Activated T-cell treated with anti-CD3 and anti-CD28 coated beads, Interleukin-2, amount 50 U/mL, for 72 hours (primary cell): ENCODE measurements at regions not wholly inside any gene's neighbourhood (a gene's known extent, or its start where the extent isn't known, plus 50 kb on each side); places are given as distances from the start of the nearest gene placed in this dataset.

Experiments
- ATAC-seq, 2 donors: fragments of 150-1000 bp; cut with Tn5 transposase; replicated peaks in 1 of 2; 2 replicates each; pipeline ENCODE4 v1.10.0; 2021; ENCODE audit warnings: moderate library complexity in 2 of 2, mild to moderate bottlenecking in 1 of 2
- DNase-seq, 2 donors: peaks; one replicate each; pipeline ENCODE4 v3.0.0; 2021 to 2022; ENCODE audit warnings: mixed read lengths in 1 of 2
- H3K27ac Mint-ChIP-seq: one replicate; pipeline ENCODE4 v1.8.0; 2022; ENCODE audit warnings: mild to moderate bottlenecking, moderate library complexity, mixed read lengths
- H3K27me3 Mint-ChIP-seq: one replicate; pipeline ENCODE4 v1.8.0; 2022; ENCODE audit warnings: low read depth, mixed read lengths
- H3K36me3 Mint-ChIP-seq, 2 donors: one replicate each; pipeline ENCODE4 v1.8.0; 2022; ENCODE audit warnings: mixed read lengths in 2 of 2, mild to moderate bottlenecking in 1 of 2; ENCODE audit not compliant: insufficient read depth in 2 of 2
- H3K4me1 Mint-ChIP-seq: one replicate; pipeline ENCODE4 v1.8.0; 2022; ENCODE audit warnings: low read depth, mixed read lengths
- H3K4me3 Mint-ChIP-seq, 2 donors: one replicate each; pipeline ENCODE4 v1.8.0; 2022; ENCODE audit warnings: mild to moderate bottlenecking in 2 of 2, mixed read lengths in 2 of 2, moderate library complexity in 2 of 2
- H3K9me3 Mint-ChIP-seq, 2 donors: one replicate each; pipeline ENCODE4 v1.8.0; 2022; ENCODE audit warnings: mixed read lengths in 2 of 2

DNA sequence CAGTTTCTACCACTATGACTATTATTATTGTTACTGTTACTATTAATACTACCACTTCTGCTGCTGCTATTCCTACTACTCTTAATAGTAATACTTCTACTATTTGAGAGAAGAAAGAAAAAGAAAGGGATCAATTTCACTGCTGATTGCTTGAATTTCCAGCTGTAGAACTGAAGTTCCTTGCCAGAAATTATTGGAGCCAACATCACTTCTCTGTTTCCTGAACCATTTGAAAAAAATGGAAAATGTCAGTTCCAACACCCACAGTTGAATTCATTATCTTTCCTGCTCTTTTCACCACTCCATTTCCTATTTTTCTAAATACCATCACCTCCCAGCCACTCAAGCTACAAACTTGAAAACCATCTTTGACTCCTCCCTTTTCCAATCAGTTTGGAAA lies 54.1 kb upstream of the PIK3C2G start:
- Mint-ChIP-seq H3K4me3 (no peak overlapping the region), H3K36me3 (no peaks in the 10 kb centered on the region), H3K27me3 (no peaks in the 10 kb centered on the region), H3K4me1 (no peaks in the 10 kb centered on the region), H3K27ac (no peak overlapping the region), H3K9me3 (peaks cover 0 to 3% of the 10 kb centered on the region in 2 donors)
- ATAC-seq (no peak), DNase-seq (no peak)

DNA sequence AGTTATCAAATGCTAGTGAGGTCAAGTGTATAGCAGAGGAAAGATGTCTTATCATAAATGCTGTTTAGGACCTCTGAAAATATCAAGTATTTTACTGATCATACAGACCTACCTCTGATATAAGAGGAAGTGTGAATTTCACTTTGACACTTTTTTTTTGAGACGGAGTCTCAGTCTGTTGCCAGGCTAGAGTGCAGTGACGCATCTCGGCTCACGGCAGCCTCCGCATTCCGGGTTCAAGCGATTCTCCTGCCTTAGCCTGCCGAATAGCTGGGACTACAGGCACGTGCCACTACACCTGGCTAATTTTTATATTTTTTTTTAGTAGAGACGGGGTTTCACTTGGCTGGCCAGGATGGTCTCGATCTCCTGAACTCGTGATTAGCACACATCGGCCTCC lies 55.1 kb upstream of the PIK3C2G start:
- H3K27me3 Mint-ChIP-seq: no peaks in the 10 kb centered on the region
- no peaks in the 10 kb centered on the region for H3K36me3 Mint-ChIP-seq
- H3K27ac Mint-ChIP-seq: no peak overlapping the region
- peaks cover 0 to 3% of the 10 kb centered on the region in 2 donors for H3K9me3 Mint-ChIP-seq
- no peaks in the 10 kb centered on the region for H3K4me1 Mint-ChIP-seq
- no peak for ATAC-seq
- no peak for DNase-seq
- H3K4me3 Mint-ChIP-seq: no peak overlapping the region

DNA sequence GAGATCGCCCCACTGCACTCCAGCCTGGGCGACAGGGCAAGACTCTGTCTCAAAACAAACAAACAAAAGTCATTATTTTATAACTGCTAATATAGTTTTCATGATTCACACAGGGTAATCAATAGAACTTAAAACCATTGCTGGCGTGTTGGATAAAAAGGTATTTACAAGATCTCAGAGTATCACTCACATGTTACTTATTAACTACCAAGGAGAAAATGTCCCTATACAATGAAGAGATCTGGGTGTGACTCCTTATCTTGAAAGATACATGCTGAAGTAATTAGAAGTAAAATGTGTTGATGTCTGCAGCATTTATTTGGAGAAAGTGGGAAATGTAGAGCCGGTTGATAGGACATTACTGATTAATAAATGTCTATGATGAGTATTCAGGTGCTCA lies 57.3 kb upstream of the PIK3C2G start:
- H3K4me3 Mint-ChIP-seq: no peak overlapping the region
- ATAC-seq (no peak), DNase-seq (no peak)
- no peak overlapping the region for H3K27ac Mint-ChIP-seq
- H3K27me3 Mint-ChIP-seq: no peaks in the 10 kb centered on the region
- no peaks in the 10 kb centered on the region for H3K4me1 Mint-ChIP-seq
- H3K9me3 Mint-ChIP-seq: peaks cover 0 to 2% of the 10 kb centered on the region in 2 donors
- H3K36me3 Mint-ChIP-seq: no peaks in the 10 kb centered on the region

DNA sequence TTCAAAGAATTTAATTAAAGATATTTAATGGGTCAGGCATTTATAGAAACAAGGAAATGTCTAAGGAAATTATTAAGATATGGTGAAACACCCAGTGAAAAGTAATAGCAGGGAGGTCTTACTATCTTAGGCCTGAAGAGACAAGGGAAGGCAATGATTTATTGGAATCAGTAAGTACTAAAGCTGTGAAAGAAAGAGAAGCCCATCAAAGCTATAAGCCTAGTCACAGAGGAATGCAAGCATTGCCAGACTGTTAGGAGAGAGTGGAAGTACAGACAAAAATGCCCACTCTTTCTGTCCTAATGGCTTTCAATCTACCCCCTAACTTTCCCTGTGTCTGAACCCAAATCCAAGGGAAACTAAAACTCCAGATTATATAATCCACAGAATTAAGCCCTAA lies 69.2 kb upstream of the PIK3C2G start:
- Mint-ChIP-seq H3K36me3 (no peaks in the 10 kb centered on the region), H3K4me1 (no peaks in the 10 kb centered on the region), H3K27ac (no peak overlapping the region), H3K9me3 (no peaks in the 10 kb centered on the region), H3K4me3 (no peak overlapping the region), H3K27me3 (no peaks in the 10 kb centered on the region)
- ATAC-seq (no peak), DNase-seq (no peak)

DNA sequence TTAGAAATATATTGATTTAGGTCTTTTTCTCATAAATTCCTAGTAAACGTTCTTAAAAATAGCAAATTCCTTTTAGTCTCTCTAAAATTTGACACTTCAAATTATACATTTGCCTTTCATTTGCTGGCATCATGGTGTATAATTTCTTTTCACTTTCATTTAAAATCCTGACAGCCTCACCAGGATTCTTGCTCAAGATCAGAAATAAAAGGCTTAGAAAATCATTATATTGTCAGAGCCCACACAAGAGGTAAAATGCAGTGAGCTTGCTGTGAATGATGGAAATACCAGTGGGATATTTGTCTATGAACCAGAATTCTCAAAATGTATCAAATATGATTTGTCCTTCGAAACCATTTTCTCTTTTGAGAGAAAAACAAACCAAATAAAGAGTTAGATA lies 78.2 kb upstream of the PIK3C2G start:
- Mint-ChIP-seq H3K27ac (no peak overlapping the region), H3K36me3 (no peaks in the 10 kb centered on the region), H3K4me3 (no peak overlapping the region), H3K9me3 (peaks cover 2 to 7% of the 10 kb centered on the region in 2 donors), H3K27me3 (no peaks in the 10 kb centered on the region), H3K4me1 (no peaks in the 10 kb centered on the region)
- ATAC-seq (no peak), DNase-seq (no peak)

DNA sequence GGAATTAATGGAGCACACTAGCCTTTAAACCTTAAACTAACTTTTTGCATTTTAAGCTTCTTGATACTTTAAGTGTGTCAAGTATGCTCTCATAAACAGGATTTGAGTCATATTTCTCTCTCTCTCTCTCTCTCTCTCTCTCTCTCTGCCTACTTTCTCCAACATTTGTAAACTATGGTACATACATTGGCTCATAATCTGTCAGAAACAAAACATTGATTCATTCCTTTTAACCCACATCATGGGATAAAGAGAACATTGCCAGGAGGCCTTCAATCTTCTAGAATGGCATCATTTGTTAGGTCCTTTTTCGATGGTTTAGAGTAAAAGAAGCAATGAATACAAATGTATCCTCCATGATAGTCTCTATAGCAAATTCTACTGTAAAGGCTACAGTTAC lies 81.6 kb upstream of the RERGL start:
- ATAC-seq: peak in 1 of 2 donors; percentile 19
- peaks cover 8 to 10% of the 10 kb centered on the region in 2 donors for H3K9me3 Mint-ChIP-seq
- H3K27ac Mint-ChIP-seq: no peak overlapping the region
- H3K36me3 Mint-ChIP-seq: peaks cover 6 to 10% of the 10 kb centered on the region in 2 donors
- no peaks in the 10 kb centered on the region for H3K27me3 Mint-ChIP-seq
- H3K4me3 Mint-ChIP-seq: no peak overlapping the region
- DNase-seq: no peak
- no peaks in the 10 kb centered on the region for H3K4me1 Mint-ChIP-seq

DNA sequence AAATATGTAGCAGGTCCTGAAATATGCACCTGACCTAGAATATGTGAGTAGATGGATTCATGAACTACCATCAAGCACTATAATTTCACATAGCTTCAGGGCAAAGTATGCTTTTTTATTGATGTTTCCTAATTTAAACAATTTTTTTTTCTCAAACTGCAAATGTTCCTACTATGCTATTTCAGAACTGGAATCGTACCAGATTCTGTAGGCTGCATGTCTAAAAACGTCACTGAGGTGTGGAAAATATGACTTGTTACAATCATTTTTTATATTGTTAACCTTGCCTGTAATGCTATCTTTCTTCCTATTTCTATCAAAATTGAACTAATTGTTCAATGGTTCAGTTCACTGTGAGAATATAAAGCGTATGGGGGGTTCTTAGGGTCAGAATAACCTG lies 78.0 kb upstream of the RERGL start:
- H3K36me3 Mint-ChIP-seq: peaks cover 7 to 8% of the 10 kb centered on the region in 2 donors
- H3K4me1 Mint-ChIP-seq: peaks cover 11% of the 10 kb centered on the region

DNA sequence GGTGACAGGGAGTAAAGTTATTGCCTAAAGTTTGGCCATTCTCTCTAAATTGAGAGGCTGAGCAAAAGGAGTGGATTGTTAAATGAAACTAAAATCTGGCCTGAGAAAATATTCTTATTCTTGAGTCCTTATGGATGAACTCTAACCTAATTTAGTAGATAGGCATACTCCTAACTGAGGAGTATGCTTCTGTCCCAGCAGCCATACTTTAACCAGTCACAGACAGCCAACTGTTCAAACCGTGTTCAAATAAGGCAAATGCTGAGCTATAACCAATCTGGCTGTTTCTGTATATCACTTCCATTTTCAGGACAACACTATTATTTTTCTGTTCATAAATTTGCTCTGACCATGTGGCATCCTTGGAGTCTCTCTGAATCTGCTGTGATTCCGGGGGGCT lies 75.9 kb upstream of the RERGL start:
- DNase-seq (no peak), ATAC-seq (no peak)
- Mint-ChIP-seq H3K27me3 (no peaks in the 10 kb centered on the region), H3K4me3 (peak overlapping the region in 1 of 2 donors; percentile 64), H3K9me3 (peaks cover 4 to 5% of the 10 kb centered on the region in 2 donors), H3K36me3 (peaks cover 0 to 5% of the 10 kb centered on the region in 2 donors), H3K4me1 (peaks cover 11% of the 10 kb centered on the region), H3K27ac (peak overlapping the region; percentile 45)

More for the DNA sequence above, 78.0 kb upstream of the RERGL start:
- Mint-ChIP-seq H3K9me3 (peaks cover 9% of the 10 kb centered on the region in 2 donors), H3K4me3 (no peak overlapping the region), H3K27me3 (no peaks in the 10 kb centered on the region), H3K27ac (no peak overlapping the region)
- DNase-seq (no peak), ATAC-seq (no peak)

DNA sequence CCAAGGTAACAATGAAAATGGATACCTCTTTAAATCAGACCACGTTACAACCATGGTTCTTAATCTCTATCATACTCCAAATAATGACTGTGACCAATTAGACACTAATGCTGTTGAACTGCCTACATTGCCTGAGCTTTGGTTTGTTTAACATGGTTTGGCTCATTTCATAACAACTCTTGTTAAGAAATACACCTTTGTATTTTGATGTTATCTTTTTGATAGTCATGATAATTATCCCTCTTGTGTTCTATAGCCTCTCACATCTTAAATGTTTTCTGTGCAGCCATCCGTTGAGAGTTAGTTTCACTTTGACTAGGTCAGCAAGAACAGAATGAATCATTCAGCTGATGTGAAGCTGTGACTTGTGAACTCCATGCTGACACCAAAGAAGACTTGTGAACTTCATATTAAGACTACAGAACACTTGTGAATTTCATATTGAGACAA lies 75.5 kb upstream of the RERGL start:
- Mint-ChIP-seq H3K27ac (no peak overlapping the region), H3K27me3 (no peaks in the 10 kb centered on the region), H3K4me1 (peaks cover 11% of the 10 kb centered on the region), H3K4me3 (peak overlapping the region in 1 of 2 donors; percentile 64), H3K9me3 (peaks cover 4 to 5% of the 10 kb centered on the region in 2 donors), H3K36me3 (peaks cover 0 to 5% of the 10 kb centered on the region in 2 donors)
- DNase-seq: peak; percentile 14 to 16
- peak; percentile 92 to 96 for ATAC-seq

DNA sequence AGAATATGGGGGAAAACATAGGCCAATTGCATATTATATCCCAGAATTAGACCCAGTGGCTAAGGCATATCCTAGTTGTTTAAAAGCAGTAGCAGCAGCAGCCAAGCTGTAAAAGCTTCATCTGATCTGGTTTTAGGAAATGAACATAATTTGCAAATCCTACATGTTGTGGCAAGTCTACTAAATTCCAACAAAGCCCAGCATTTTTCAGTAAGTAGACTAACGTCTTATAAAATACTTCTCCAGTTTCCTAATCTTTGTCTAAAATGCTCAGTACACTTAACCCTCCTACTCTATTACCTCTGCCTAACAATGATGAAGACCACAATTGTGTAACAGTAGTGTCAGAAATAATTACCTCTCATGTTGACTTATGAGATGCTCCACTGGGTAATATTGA lies 70.9 kb upstream of the RERGL start:
- peaks cover 7% of the 10 kb centered on the region for H3K4me1 Mint-ChIP-seq
- no peak for DNase-seq
- H3K9me3 Mint-ChIP-seq: peaks cover 4 to 5% of the 10 kb centered on the region in 2 donors
- no peaks in the 10 kb centered on the region for H3K27me3 Mint-ChIP-seq
- peaks cover 0 to 5% of the 10 kb centered on the region in 2 donors for H3K36me3 Mint-ChIP-seq
- H3K27ac Mint-ChIP-seq: no peak overlapping the region
- ATAC-seq: no peak
- H3K4me3 Mint-ChIP-seq: no peak overlapping the region

DNA sequence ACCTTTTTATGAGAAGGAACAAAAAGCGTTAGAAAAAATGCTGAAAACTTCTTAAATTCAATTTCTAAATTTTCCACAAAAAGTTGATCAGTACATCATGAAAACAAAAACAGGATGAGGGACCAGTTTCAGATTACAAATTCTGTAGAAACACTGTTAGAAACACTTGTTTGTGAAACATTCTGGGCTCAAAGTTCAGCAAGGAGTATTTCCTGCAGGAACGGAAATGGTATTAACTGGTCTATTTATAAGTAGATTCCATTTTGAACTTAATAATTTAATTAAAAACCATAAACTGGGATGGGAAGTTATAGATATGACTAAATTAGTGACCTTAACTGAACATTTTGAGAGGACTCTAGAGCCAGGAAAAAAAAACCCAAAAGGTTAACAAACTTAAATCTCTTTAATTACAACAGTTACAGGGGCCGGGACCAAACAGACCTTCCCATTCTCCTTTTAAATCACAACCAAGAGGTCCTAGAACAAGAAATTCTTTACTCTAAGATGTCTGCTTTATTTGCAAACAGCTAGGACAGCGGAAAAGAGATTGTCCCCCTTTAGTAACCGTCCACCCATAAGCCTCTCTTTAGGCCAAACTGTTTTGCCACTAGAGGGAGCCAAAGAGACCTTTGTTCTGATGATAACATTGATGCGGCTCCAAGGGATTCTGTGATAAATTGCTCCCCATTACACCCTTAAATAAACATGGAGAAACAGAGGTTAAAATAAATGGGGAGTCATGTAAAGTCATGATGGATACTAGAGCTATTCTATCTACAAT lies 69.0 kb upstream of the RERGL start:
- Mint-ChIP-seq H3K9me3 (peaks cover 2 to 3% of the 10 kb centered on the region in 2 donors), H3K4me3 (no peak overlapping the region), H3K4me1 (no peaks in the 10 kb centered on the region), H3K36me3 (peaks cover 0 to 1% of the 10 kb centered on the region in 2 donors), H3K27ac (no peak overlapping the region), H3K27me3 (no peaks in the 10 kb centered on the region)
- DNase-seq: peak; percentile 26 to 41
- ATAC-seq: peak; percentile 43 to 44

DNA sequence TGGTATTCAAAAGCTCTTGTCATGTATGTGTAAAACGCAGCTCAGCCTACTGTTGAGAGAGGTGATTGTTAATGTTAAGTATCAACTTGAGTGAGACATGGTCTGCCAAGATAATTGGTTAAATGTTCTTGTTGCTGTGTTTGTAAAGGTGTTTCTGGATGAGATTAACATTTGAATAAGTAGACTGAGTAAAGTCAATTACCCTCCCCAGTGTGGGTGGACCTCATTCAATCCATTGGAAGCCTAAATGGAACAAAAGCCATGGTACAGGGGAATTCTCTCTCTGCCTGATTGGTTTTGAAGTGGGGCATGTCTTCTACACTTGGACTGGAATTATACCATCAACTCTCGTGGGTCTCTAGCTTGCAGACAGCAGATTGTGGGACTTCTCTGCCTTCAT lies 63.8 kb upstream of the RERGL start:
- no peaks in the 10 kb centered on the region for H3K36me3 Mint-ChIP-seq
- no peak for ATAC-seq
- no peak overlapping the region for H3K4me3 Mint-ChIP-seq
- DNase-seq: no peak
- H3K9me3 Mint-ChIP-seq: peaks cover 0 to 2% of the 10 kb centered on the region in 2 donors
- no peaks in the 10 kb centered on the region for H3K4me1 Mint-ChIP-seq
- no peaks in the 10 kb centered on the region for H3K27me3 Mint-ChIP-seq
- H3K27ac Mint-ChIP-seq: no peak overlapping the region

DNA sequence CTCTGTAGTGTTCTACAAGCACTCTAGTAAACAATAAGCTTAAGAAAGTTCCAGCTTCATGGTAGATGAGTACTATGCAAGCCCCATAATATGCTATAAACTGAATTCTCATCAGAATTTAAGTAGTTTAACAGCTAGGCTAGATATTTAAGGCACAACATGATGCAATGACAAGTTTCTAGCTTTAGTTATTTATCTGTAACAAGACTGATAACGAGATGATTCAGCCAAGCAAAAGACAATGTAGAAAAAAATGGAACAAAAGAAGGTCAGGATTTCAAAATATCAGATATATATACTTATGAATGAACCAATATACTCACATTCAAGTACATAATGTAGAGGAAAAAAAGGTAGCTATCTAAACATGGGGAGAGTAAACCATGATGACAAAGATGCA lies 61.0 kb upstream of the RERGL start:
- no peak for ATAC-seq
- H3K27me3 Mint-ChIP-seq: no peaks in the 10 kb centered on the region
- no peak overlapping the region for H3K4me3 Mint-ChIP-seq
- H3K36me3 Mint-ChIP-seq: no peaks in the 10 kb centered on the region
- no peaks in the 10 kb centered on the region for H3K4me1 Mint-ChIP-seq
- no peak for DNase-seq
- H3K9me3 Mint-ChIP-seq: peaks cover 0 to 2% of the 10 kb centered on the region in 2 donors
- no peak overlapping the region for H3K27ac Mint-ChIP-seq

DNA sequence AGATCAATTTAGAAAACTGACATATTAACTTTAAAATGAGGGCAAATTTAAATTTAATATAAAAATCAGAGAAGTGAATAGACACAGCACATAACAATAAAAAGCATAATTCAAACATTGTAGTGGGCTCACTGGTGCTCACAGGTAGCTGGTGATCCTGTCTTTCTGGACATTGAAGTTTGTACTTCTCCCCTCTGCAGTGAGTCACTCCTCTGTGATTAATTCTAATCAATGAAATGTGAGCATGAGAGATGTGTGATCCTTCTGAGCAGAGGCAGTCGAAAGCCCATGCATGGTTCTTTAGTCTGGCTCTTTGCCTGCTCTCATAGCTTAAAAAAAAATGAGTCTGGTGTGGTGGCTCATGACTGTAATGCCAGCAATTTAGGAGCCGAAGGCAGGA lies 59.0 kb upstream of the RERGL start:
- Mint-ChIP-seq H3K4me3 (no peak overlapping the region), H3K27me3 (no peaks in the 10 kb centered on the region), H3K9me3 (no peaks in the 10 kb centered on the region), H3K27ac (no peak overlapping the region), H3K36me3 (no peaks in the 10 kb centered on the region), H3K4me1 (no peaks in the 10 kb centered on the region)
- no peak for ATAC-seq
- DNase-seq: no peak
